ENCODE measurements at regions not wholly inside any gene's neighbourhood (a gene's known extent, or its start where the extent isn't known, plus 50 kb on each side); places are given as distances from the start of the nearest gene placed in this dataset.

DNA sequence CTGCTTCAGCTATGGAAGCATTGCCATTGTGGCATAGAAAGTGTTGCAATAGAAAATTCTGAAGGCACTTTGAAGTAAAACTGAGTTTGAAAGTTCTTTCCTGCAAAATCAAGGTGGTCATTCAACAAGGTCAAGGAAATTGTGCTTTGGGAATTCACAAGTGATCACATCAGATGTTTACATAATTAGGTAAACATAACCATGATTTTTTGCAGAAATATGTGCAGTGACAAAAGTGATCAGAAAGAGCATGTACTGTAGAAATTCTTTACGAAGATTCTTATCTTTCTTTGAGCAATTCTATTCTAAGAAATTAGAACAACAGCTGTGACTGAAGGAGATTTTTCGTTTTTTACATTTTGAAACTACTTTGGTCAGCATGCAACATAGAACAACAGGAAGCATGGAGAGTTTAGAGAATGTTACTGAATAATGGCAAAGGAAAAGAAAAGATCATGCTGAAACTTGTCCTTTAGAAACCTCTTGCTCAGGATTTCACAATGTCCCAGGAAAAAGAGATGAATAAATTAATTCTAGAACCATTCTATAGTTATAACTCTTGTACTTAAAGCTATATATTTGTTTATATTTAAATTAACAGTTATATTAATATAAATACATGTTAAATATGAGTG, 643.4 kb upstream of the ARPP21 start:
- CTCF ChIA-PET = interaction anchor here (0.9 kb wide), 1 partner anchor 17 kb away, joined by 3 read pairs; no protein-coding TSS in a partner anchor
- DNase-seq (ENCODE audit: extremely low spot score) = no peak
- POLR2A ChIA-PET = no interaction called here
- no peak for TF ChIP-seq CTCF (IDR thresholded peaks at IDR 0.05; ENCODE audit: control extremely low read depth, extremely low read depth, low read depth, missing control alignments)

GRCh38 chr3:34998902-34999301, 640.4 kb upstream of the ARPP21 start:
- no peak for DNase-seq (ENCODE audit: extremely low spot score)
- POLR2A ChIA-PET = no interaction called here
- CTCF ChIA-PET = no interaction called here
- TF ChIP-seq CTCF (IDR thresholded peaks at IDR 0.05; ENCODE audit: control extremely low read depth, extremely low read depth, low read depth, missing control alignments) = no peak

DNA sequence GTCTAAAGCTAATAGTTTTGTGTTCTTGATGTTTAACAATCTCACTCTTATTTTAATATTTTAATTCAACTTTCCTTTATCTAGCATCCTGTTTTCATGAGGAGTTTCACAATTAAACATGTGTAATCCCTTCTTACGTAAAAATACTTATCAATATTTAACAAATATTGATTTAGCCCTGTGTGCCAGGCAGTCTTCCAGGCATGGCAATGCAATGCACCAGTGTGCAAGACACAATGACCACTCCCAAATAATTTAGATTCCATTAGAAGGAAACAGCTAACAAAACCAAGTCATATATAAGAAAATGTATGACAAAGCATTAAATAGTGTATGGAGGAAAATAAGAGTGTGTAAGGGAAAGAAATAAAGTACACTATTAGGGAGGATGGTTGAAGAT, 627.1 kb upstream of the ARPP21 start:
- ChIA-PET POLR2A (no interaction called here), CTCF (interaction anchor here (0.6 kb wide), 1 partner anchor 17 kb away, joined by 3 read pairs; no protein-coding TSS in a partner anchor)
- no peak for TF ChIP-seq CTCF (IDR thresholded peaks at IDR 0.05; ENCODE audit: control extremely low read depth, extremely low read depth, low read depth, missing control alignments)
- DNase-seq (ENCODE audit: extremely low spot score) = no peak

GRCh38 chr3:35028157-35028556, 611.2 kb upstream of the ARPP21 start:
- ChIA-PET CTCF (no interaction called here), POLR2A (no interaction called here)
- DNase-seq (ENCODE audit: extremely low spot score) = no peak
- no peak for TF ChIP-seq CTCF (IDR thresholded peaks at IDR 0.05; ENCODE audit: control extremely low read depth, extremely low read depth, low read depth, missing control alignments)

DNA sequence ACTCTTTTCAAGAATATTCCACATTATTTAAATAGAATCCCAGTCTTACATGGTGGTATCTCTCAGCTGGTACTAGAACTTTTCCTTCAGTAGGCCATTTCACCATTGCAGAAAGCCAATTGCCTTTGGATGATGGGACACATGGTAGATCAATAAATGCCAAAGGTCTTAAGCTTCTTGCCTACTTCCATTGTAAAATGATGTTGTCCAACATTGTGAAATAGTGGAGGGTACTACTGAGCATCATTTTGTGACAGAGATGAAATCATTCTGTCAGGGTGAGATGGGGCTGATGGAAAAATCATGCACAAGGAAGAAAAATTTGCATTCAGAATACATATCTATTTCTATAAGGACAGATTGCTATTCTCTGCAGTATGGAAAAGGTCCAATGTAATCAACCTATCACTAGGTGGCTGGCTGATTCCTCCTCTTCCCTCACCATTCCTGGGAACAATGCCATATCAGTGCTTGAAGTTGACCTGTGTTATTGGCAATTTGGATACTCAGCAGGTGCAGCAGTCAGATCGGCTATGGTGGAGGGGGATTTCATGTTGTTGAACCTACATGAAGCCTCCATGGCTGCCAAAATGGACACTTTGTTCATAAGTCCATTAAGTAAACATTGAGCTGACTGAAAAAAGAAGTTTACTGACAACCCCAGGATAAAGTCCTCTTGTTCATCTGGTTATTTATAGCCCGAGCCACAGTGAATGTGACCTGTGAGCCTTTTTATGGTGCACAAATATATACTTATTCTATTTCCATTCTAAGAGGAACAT, 596.9 kb upstream of the ARPP21 start:
- CTCF ChIA-PET = interaction anchor here (1.1 kb wide), 1 partner anchor 31 kb away, joined by 3 read pairs; no protein-coding TSS in a partner anchor

GRCh38 chr3:35043040-35043439, 596.3 kb upstream of the ARPP21 start:
- DNase-seq (ENCODE audit: extremely low spot score) = no peak
- TF ChIP-seq CTCF (IDR thresholded peaks at IDR 0.05; ENCODE audit: control extremely low read depth, extremely low read depth, low read depth, missing control alignments) = no peak
- ChIA-PET CTCF (interaction anchor here (1.1 kb wide), 1 partner anchor 30 kb away, joined by 3 read pairs; no protein-coding TSS in a partner anchor), POLR2A (no interaction called here)

More for the DNA sequence above, 596.9 kb upstream of the ARPP21 start:
- POLR2A ChIA-PET = no interaction called here
- no peak for TF ChIP-seq CTCF (IDR thresholded peaks at IDR 0.05; ENCODE audit: control extremely low read depth, extremely low read depth, low read depth, missing control alignments)
- DNase-seq (ENCODE audit: extremely low spot score) = no peak
